GM10266 (cell line): ENCODE measurements at regions not wholly inside any gene's neighbourhood (a gene's known extent, or its start where the extent isn't known, plus 50 kb on each side); places are given as distances from the start of the nearest gene placed in this dataset.
"Not testable (repeated sequence)": the region's sequence is repeated elsewhere in the genome, so short reads cannot be mapped to it uniquely, and the experiment has no call there.

Source experiments
- DNase-seq: peaks from one replicate; pipeline ENCODE4 v3.0.0; 2012; ENCODE audit errors: extremely low spot score
- TF ChIP-seq, protein P1 (sequence below): IDR thresholded peaks from 2 replicates; pipeline ENCODE4 v1.5.1; 2012; ENCODE audit warnings: mild to moderate bottlenecking, low read depth; ENCODE audit not compliant: control insufficient read depth, insufficient read depth; ENCODE audit errors: missing control alignments

DNA sequence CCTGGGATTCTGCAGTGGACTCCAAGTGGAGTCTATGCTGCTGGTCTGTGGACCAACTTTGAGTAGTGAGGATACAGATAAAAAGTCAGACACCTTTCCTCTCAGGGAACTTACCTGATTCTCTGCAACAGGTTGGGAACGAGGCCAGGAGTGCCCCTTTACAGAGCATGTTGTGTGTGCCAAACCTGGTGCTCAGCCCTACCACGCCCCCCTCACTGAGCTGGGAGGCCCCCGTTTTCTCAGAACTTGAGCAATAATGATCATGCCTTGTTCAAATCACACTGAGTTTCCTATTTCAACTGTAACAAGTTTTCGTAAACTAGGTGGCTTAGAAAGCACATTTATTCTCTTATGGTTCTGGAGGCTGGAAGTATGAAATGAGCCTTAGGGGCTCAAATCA is 182.0 kb downstream of the COPRS start:
- TF ChIP-seq, protein P1, sequence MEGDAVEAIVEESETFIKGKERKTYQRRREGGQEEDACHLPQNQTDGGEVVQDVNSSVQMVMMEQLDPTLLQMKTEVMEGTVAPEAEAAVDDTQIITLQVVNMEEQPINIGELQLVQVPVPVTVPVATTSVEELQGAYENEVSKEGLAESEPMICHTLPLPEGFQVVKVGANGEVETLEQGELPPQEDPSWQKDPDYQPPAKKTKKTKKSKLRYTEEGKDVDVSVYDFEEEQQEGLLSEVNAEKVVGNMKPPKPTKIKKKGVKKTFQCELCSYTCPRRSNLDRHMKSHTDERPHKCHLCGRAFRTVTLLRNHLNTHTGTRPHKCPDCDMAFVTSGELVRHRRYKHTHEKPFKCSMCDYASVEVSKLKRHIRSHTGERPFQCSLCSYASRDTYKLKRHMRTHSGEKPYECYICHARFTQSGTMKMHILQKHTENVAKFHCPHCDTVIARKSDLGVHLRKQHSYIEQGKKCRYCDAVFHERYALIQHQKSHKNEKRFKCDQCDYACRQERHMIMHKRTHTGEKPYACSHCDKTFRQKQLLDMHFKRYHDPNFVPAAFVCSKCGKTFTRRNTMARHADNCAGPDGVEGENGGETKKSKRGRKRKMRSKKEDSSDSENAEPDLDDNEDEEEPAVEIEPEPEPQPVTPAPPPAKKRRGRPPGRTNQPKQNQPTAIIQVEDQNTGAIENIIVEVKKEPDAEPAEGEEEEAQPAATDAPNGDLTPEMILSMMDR: no peak
- DNase-seq: no peak

- DNase-seq: not testable (repeated sequence)
Measured at GRCh38 chr17:31675392-31675791, 183.7 kb downstream of the COPRS start.

DNA sequence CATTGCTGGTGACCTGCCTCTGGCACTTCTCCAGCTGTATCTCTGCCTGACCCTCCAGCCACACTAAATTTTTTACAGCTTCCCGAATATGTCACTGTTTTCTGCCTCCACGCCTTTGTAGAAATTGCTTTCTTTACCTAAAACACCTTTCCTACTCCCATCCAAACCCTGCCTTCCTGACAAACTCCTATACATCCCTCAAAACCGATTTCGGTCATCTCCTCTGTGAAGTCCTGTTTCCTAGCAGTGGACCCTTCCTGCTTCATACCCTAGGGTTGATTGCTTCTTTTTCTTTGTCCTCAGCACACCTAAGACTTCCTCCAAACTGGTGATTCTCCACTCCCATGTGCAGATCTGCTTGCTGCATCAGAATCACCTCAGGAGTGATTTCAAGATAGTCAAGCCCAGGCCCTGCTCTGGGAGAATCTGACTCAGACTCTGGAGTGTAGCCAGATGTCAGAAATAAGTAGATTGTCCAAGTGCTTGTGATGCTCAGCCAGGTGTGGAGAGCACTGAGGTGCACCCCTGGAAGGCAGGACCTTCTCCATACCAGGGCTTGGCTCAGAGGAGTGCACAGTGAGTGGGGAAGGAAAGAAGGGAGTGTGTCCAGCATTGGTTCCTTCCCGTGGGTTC is 184.2 kb downstream of the COPRS start:
- TF ChIP-seq, protein P1: no peak
- DNase-seq: no peak

- no peak for DNase-seq
- TF ChIP-seq, protein P1: no peak
Measured at GRCh38 chr17:31674305-31674704, 184.7 kb downstream of the COPRS start.

DNA sequence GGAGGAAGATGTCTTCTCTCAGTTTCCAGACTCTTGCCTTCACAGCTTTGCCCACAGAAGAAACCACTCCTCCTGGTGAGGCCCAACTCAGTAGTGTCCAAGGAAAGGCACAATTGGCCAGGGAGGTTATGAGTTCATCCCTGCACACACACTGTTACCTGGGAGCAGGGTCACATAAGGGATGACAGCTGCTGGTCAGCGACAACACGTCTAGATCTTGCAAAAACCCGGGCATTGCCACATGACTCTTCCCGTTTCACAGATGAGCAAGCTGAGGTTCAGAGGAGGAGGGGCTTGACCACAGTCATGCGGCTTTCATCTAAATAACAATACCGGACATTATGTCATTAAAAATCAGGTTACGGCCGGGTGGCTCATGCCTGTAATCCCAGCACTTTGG is 186.0 kb downstream of the COPRS start:
- no peak for DNase-seq
- TF ChIP-seq, protein P1: no peak

DNA sequence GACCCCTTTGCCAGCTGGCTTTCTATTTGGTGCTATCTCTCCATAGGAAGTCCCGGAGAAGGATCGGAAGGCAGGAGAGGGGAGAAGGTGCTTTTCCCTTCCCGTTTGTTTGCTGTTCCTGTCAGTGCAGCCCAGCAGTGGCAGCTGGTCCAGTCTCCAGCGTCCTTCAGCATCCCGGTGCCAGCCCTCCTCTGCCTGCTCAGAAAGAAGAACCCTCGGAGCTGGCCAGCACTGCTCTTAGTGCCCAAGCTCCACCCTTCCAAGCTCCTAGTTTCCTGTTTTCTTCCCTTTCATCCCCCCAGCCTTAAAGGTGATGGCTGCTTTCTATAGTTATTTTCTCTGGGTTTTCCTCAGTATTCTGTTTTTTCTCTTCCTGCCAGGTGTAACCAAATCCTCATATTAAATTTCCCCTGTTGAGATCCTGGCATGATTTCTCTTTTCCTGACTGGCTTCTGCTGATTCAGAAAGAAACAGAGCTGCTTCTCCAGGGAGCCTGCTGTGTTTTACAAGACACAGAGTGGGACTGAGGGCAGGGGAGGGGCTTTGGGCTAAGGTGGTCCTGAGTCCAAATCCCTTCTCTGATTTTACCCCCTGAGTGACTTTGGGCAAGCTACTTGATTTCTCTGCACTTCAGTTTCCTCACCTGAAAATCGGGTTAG is 186.8 kb downstream of the COPRS start:
- DNase-seq: no peak
- TF ChIP-seq, protein P1: no peak

- TF ChIP-seq, protein P1: no peak
- DNase-seq: no peak
Measured at GRCh38 chr17:31663576-31663975, 195.5 kb downstream of the COPRS start.

DNA sequence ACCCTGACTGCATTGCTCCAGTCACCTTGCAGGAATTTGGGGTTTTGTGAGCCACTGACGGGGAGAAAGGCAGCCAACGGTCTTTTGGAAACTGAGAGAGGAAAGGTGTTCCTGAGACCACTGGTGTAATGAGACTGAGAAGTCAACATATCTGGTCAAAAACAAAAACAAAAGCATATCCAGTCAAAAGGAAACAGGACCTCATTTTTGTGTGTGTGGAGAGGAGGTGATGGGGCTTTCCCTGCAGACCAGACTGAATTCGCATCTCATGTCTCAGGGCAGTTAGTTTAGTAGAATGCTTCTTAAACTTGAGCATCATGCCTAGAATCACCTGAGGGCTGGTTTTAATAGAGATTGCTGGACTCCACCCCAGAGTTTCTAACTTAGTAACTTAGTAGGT is 198.4 kb downstream of the COPRS start:
- peak; percentile 35 for DNase-seq
- TF ChIP-seq, protein P1: no peak
